NCI-H1694 (cell line): ENCODE measurements at regions not wholly inside any gene's neighbourhood (a gene's known extent, or its start where the extent isn't known, plus 50 kb on each side); places are given as distances from the start of the nearest gene placed in this dataset.
"Not testable (repeated sequence)": the region's sequence is repeated elsewhere in the genome, so short reads cannot be mapped to it uniquely, and the experiment has no call there.

Experiments used
- DNase-seq: peaks from one replicate; lab custom pipeline; 2025; lab: John Stamatoyannopoulos, UW

GRCh38 chr22:49457946-49458707, 369.5 kb downstream of the BRD1 start:
- no peak for DNase-seq

GRCh38 chr22:49457146-49457545, 370.5 kb downstream of the BRD1 start:
- DNase-seq: no peak

GRCh38 chr22:49455595-49455994, 372.1 kb downstream of the BRD1 start:
- DNase-seq: no peak

- DNase-seq: no peak
These were observed 372.9 kb downstream of the BRD1 start for GRCh38 chr22:49454726-49455125.

GRCh38 chr22:49453771-49454170, 373.9 kb downstream of the BRD1 start:
- no peak for DNase-seq

GRCh38 chr22:49453019-49453418, 374.7 kb downstream of the BRD1 start:
- not testable (repeated sequence) for DNase-seq

- DNase-seq: no peak
These were observed 375.2 kb downstream of the BRD1 start for GRCh38 chr22:49452362-49452946.

GRCh38 chr22:49451070-49451840, 376.4 kb downstream of the BRD1 start:
- DNase-seq: no peak

- DNase-seq: no peak
These were observed 377.2 kb downstream of the BRD1 start for GRCh38 chr22:49450498-49450897.

GRCh38 chr22:49449811-49450446, 377.7 kb downstream of the BRD1 start:
- DNase-seq: no peak

GRCh38 chr22:49449377-49449776, 378.3 kb downstream of the BRD1 start:
- DNase-seq: no peak

GRCh38 chr22:49448526-49448925, 379.1 kb downstream of the BRD1 start:
- DNase-seq: no peak

- DNase-seq: no peak
These were observed 379.8 kb downstream of the BRD1 start for GRCh38 chr22:49447837-49448236.

GRCh38 chr22:49446759-49447710, 380.6 kb downstream of the BRD1 start:
- no peak for DNase-seq

GRCh38 chr22:49446145-49446758, 381.4 kb downstream of the BRD1 start:
- DNase-seq: no peak

GRCh38 chr22:49444781-49445180, 382.9 kb downstream of the BRD1 start:
- no peak for DNase-seq

GRCh38 chr22:49440931-49441330, 386.7 kb downstream of the BRD1 start:
- DNase-seq: no peak

GRCh38 chr22:49439373-49439772, 388.3 kb downstream of the BRD1 start:
- no peak for DNase-seq

- no peak for DNase-seq
These were observed 389.7 kb downstream of the BRD1 start for GRCh38 chr22:49437956-49438355.

- no peak for DNase-seq
These were observed 390.3 kb downstream of the BRD1 start for GRCh38 chr22:49437356-49437755.

GRCh38 chr22:49436056-49436455, 391.6 kb downstream of the BRD1 start:
- no peak for DNase-seq
